ENCODE measurements at regions not wholly inside any gene's neighbourhood (a gene's known extent, or its start where the extent isn't known, plus 50 kb on each side); places are given as distances from the start of the nearest gene placed in this dataset.

DNA sequence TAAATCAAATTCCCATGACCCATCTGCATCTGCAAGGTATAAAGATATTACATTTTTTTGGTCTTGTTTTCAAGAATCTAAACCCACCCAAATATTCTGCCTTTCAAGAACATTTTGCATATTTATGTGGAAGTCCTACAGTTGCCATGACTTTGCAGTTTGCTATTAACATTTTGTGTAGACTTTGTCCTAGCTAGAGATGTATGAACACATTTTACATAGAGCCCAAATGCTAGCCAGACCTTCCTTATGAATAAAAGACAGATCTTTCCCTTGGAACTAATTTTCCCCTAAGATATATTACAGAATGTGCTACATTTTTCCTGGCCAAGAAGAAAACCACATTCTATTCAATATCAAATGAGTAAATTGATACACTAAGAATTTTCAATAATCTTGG lies 772.5 kb downstream of the KCNA4 start:
- H3K4me3 ChIP-seq (ENCODE audit: low read length), result no peak overlapping the region
- DNase-seq (no peak), ATAC-seq (no peak)
- H3K27me3 ChIP-seq (ENCODE audit: low read length), result no peaks in the 10 kb centered on the region
- no peaks in the 10 kb centered on the region for H3K9me3 ChIP-seq (ENCODE audit: low read length)
- H2AFZ ChIP-seq (ENCODE audit: low read length), result no peak overlapping the region
- H3K4me2 ChIP-seq (ENCODE audit: low read length), result no peak overlapping the region
- no peaks in the 10 kb centered on the region for H3K4me1 ChIP-seq (ENCODE audit: insufficient read depth, low read length)
- ChIA-PET CTCF (no interaction called here), POLR2A (ENCODE audit: unreplicated experiment) (no interaction called here)
- no peaks in the 10 kb centered on the region for H3F3A ChIP-seq (ENCODE audit: low read length, unreplicated experiment)
- H3K79me2 ChIP-seq (ENCODE audit: low read length), result no peaks in the 10 kb centered on the region
- no TSS peak for BruUV-seq (replicated peaks)
- no peak overlapping the region for H3K27ac ChIP-seq (ENCODE audit: low read length)
- TF ChIP-seq EZH2phosphoT487 (IDR thresholded peaks at IDR 0.05; ENCODE audit: borderline replicate concordance, low read length), result no peak
- no peaks in the 10 kb centered on the region for H4K20me1 ChIP-seq (ENCODE audit: low read length)
- H3K9ac ChIP-seq (ENCODE audit: low read length), result no peak overlapping the region
- intact Hi-C loops (cut with micrococcal nuclease), result no loop called here
- no peaks in the 10 kb centered on the region for H3K36me3 ChIP-seq (ENCODE audit: low read depth, low read length)
- no peaks in the 10 kb centered on the region for H3K9me2 ChIP-seq (replicated peaks; ENCODE audit: low read length)

DNA sequence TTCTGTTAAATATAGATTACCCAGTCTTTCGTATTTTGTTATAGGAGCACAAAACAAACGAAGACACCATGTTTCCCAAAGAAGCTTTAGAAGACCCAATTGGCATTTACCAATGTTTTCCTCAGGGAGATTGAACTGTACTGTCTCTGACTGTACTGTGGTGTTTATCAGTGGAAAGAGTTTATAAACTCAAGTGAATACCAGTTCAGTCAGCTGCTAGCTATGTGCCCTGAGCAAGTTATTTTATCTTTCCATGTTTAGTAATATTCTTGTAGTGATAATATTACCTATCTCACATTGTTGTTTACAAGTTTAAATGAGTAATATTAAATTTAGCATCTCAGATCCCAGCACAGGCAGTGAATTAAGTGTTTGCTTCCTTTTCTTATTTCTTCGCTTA lies 773.2 kb downstream of the KCNA4 start:
- ATAC-seq, result no peak
- ChIA-PET CTCF (no interaction called here), POLR2A (ENCODE audit: unreplicated experiment) (no interaction called here)
- Histone ChIP-seq H4K20me1 (ENCODE audit: low read length) (no peaks in the 10 kb centered on the region), H3K9ac (ENCODE audit: low read length) (no peak overlapping the region), H2AFZ (ENCODE audit: low read length) (no peak overlapping the region), H3K27me3 (ENCODE audit: low read length) (no peaks in the 10 kb centered on the region), H3K9me2 (replicated peaks; ENCODE audit: low read length) (no peaks in the 10 kb centered on the region), H3K79me2 (ENCODE audit: low read length) (no peaks in the 10 kb centered on the region), H3K4me1 (ENCODE audit: insufficient read depth, low read length) (no peaks in the 10 kb centered on the region), H3K4me2 (ENCODE audit: low read length) (no peak overlapping the region), H3K4me3 (ENCODE audit: low read length) (no peak overlapping the region), H3K36me3 (ENCODE audit: low read depth, low read length) (no peaks in the 10 kb centered on the region), H3K27ac (ENCODE audit: low read length) (no peak overlapping the region), H3F3A (ENCODE audit: low read length, unreplicated experiment) (no peaks in the 10 kb centered on the region), H3K9me3 (ENCODE audit: low read length) (no peaks in the 10 kb centered on the region)
- no TSS peak for BruUV-seq (replicated peaks)
- intact Hi-C loops (cut with micrococcal nuclease), result no loop called here
- TF ChIP-seq, protein P1, sequence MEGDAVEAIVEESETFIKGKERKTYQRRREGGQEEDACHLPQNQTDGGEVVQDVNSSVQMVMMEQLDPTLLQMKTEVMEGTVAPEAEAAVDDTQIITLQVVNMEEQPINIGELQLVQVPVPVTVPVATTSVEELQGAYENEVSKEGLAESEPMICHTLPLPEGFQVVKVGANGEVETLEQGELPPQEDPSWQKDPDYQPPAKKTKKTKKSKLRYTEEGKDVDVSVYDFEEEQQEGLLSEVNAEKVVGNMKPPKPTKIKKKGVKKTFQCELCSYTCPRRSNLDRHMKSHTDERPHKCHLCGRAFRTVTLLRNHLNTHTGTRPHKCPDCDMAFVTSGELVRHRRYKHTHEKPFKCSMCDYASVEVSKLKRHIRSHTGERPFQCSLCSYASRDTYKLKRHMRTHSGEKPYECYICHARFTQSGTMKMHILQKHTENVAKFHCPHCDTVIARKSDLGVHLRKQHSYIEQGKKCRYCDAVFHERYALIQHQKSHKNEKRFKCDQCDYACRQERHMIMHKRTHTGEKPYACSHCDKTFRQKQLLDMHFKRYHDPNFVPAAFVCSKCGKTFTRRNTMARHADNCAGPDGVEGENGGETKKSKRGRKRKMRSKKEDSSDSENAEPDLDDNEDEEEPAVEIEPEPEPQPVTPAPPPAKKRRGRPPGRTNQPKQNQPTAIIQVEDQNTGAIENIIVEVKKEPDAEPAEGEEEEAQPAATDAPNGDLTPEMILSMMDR (conservative IDR thresholded peaks at IDR 0.05; ENCODE audit: low read depth, low read length), result no peak
- TF ChIP-seq EZH2phosphoT487 (IDR thresholded peaks at IDR 0.05; ENCODE audit: borderline replicate concordance, low read length) (no peak), EZH2 (IDR thresholded peaks at IDR 0.05; ENCODE audit: low read length, unreplicated experiment) (no peak)
- no peak for DNase-seq

DNA sequence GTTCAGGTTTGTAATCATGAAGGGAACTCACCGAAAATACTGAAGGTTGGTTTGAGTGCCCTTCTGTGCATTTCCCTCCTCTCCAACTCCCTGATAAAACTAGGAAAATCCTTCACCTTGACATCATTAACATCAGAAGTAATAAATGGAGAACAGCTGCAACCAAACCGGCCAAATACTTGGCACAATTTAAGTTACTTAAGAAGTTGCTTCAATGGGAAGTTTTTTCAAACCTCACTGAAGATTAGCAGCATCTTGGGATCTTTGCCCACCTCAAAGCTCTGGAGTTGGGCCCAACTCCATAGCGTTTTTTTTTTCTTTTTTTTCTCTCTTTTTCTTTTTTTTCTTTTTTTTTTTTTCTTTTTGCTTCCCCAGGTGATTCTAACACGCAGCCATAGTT lies 784.8 kb downstream of the KCNA4 start:
- Histone ChIP-seq H3K9me3 (ENCODE audit: low read length) (no peaks in the 10 kb centered on the region), H3K4me1 (ENCODE audit: insufficient read depth, low read length) (no peaks in the 10 kb centered on the region), H3K9me2 (replicated peaks; ENCODE audit: low read length) (no peaks in the 10 kb centered on the region), H3K79me2 (ENCODE audit: low read length) (no peaks in the 10 kb centered on the region), H2AFZ (ENCODE audit: low read length) (no peak overlapping the region), H3K4me3 (ENCODE audit: low read length) (no peak overlapping the region), H3K27ac (ENCODE audit: low read length) (no peak overlapping the region), H3F3A (ENCODE audit: low read length, unreplicated experiment) (no peaks in the 10 kb centered on the region), H4K20me1 (ENCODE audit: low read length) (no peaks in the 10 kb centered on the region), H3K27me3 (ENCODE audit: low read length) (no peaks in the 10 kb centered on the region), H3K4me2 (ENCODE audit: low read length) (no peak overlapping the region), H3K9ac (ENCODE audit: low read length) (no peak overlapping the region), H3K36me3 (ENCODE audit: low read depth, low read length) (no peaks in the 10 kb centered on the region)
- ChIA-PET POLR2A (ENCODE audit: unreplicated experiment) (no interaction called here), CTCF (no interaction called here)
- no peak for DNase-seq
- TF ChIP-seq EZH2phosphoT487 (IDR thresholded peaks at IDR 0.05; ENCODE audit: borderline replicate concordance, low read length), result no peak
- TF ChIP-seq EZH2 (IDR thresholded peaks at IDR 0.05; ENCODE audit: low read length, unreplicated experiment), result no peak
- TF ChIP-seq, protein P1 (conservative IDR thresholded peaks at IDR 0.05; ENCODE audit: low read depth, low read length), result no peak
- intact Hi-C loops (cut with micrococcal nuclease), result no loop called here
- ATAC-seq, result no peak
- BruUV-seq (replicated peaks), result no TSS peak
